ENCODE measurements at regions not wholly inside any gene's neighbourhood (a gene's known extent, or its start where the extent isn't known, plus 50 kb on each side); places are given as distances from the start of the nearest gene placed in this dataset.

DNA sequence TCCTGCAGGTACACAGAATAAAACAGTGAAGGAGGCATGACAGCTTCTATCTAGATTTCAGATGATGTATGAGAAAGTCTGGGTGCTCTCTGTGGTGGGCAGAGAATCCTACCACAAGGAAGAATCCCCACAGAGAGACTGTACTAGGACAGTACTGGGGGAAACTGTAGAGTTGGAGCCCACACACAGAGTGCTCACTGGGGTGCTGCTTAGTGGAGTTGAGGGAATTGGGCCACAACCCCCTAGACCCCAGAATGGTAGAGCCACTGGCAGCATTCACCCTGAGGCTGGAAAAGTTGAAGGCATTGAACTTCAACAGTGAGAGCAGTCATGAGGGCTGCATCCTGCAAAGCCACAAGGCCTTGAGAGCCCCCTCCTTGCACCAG lies 62.2 kb upstream of the TNFRSF21 start:
- Histone ChIP-seq H3K36me3 (ENCODE audit: control insufficient read depth, insufficient read depth, low read length) (no peaks in the 10 kb centered on the region), H3K4me3 (replicated peaks; ENCODE audit: low read depth, low read length) (no peak overlapping the region), H3K27me3 (replicated peaks; ENCODE audit: control insufficient read depth, insufficient read depth, low read length) (no peaks in the 10 kb centered on the region; the same call in 1 of the 2 replicates)
- no peak for DNase-seq (ENCODE audit: extremely low read depth, insufficient read length)
- TF ChIP-seq, protein P1, sequence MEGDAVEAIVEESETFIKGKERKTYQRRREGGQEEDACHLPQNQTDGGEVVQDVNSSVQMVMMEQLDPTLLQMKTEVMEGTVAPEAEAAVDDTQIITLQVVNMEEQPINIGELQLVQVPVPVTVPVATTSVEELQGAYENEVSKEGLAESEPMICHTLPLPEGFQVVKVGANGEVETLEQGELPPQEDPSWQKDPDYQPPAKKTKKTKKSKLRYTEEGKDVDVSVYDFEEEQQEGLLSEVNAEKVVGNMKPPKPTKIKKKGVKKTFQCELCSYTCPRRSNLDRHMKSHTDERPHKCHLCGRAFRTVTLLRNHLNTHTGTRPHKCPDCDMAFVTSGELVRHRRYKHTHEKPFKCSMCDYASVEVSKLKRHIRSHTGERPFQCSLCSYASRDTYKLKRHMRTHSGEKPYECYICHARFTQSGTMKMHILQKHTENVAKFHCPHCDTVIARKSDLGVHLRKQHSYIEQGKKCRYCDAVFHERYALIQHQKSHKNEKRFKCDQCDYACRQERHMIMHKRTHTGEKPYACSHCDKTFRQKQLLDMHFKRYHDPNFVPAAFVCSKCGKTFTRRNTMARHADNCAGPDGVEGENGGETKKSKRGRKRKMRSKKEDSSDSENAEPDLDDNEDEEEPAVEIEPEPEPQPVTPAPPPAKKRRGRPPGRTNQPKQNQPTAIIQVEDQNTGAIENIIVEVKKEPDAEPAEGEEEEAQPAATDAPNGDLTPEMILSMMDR (IDR thresholded peaks at IDR 0.05; ENCODE audit: insufficient read depth, low read length, poor library complexity, severe bottlenecking), result no peak

DNA sequence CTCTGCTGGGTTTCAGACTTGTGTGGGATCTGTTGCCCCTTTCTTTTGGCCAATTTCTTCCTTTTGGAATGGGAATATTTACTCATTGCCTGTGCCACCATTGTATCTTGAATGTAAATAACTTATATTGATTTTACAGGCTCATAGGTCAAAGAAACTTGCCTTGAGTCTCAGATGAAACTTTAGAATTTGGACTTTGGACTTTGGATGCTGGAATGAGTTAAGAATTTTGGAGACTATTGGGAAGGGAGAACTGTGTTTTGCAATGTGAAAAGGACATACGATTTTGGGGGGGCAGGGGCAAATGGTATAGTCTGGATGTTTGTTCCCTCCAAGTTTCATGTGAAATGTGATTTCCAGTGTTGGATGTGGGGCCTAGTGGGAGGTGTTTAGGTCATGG lies 62.6 kb upstream of the TNFRSF21 start:
- TF ChIP-seq, protein P1 (IDR thresholded peaks at IDR 0.05; ENCODE audit: insufficient read depth, low read length, poor library complexity, severe bottlenecking), result no peak
- Histone ChIP-seq H3K36me3 (ENCODE audit: control insufficient read depth, insufficient read depth, low read length) (no peaks in the 10 kb centered on the region), H3K27me3 (replicated peaks; ENCODE audit: control insufficient read depth, insufficient read depth, low read length) (no peaks in the 10 kb centered on the region; the same call in 1 of the 2 replicates), H3K4me3 (replicated peaks; ENCODE audit: low read depth, low read length) (no peak overlapping the region)
- DNase-seq (ENCODE audit: extremely low read depth, insufficient read length), result no peak

- Histone ChIP-seq H3K4me3 (replicated peaks; ENCODE audit: low read depth, low read length) (no peak overlapping the region), H3K27me3 (replicated peaks; ENCODE audit: control insufficient read depth, insufficient read depth, low read length) (no peaks in the 10 kb centered on the region; the same call in 1 of the 2 replicates), H3K36me3 (ENCODE audit: control insufficient read depth, insufficient read depth, low read length) (no peaks in the 10 kb centered on the region)
- no peak for DNase-seq (ENCODE audit: extremely low read depth, insufficient read length)
- TF ChIP-seq, protein P1 (IDR thresholded peaks at IDR 0.05; ENCODE audit: insufficient read depth, low read length, poor library complexity, severe bottlenecking), result no peak
These were observed 65.7 kb upstream of the TNFRSF21 start for GRCh38 chr6:47375426-47375825.

DNA sequence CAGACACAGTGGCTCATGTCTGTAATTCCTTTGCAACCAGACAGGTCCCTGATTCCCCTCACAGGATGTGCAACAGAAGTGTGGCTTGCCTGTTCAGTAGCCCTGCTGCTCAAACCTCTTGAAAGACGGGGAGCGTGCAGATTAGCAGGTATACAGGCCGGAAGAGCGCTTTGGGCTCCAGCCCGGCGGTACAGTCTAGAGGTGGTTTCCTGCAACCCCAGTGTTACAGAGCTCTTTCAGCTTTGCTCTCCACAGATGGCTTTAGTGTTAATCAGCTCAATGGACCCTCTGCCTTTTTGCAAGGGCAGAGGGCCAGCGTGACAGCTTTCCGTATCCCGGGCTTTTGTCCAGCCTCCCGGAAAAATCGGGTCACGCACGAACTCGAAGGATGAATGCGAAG lies 67.2 kb upstream of the TNFRSF21 start:
- TF ChIP-seq, protein P1 (IDR thresholded peaks at IDR 0.05; ENCODE audit: insufficient read depth, low read length, poor library complexity, severe bottlenecking), result no peak
- Histone ChIP-seq H3K4me3 (replicated peaks; ENCODE audit: low read depth, low read length) (no peak overlapping the region), H3K27me3 (replicated peaks; ENCODE audit: control insufficient read depth, insufficient read depth, low read length) (no peaks in the 10 kb centered on the region; the same call in 1 of the 2 replicates), H3K36me3 (ENCODE audit: control insufficient read depth, insufficient read depth, low read length) (no peaks in the 10 kb centered on the region)
- DNase-seq (ENCODE audit: extremely low read depth, insufficient read length), result peak; percentile 25

DNA sequence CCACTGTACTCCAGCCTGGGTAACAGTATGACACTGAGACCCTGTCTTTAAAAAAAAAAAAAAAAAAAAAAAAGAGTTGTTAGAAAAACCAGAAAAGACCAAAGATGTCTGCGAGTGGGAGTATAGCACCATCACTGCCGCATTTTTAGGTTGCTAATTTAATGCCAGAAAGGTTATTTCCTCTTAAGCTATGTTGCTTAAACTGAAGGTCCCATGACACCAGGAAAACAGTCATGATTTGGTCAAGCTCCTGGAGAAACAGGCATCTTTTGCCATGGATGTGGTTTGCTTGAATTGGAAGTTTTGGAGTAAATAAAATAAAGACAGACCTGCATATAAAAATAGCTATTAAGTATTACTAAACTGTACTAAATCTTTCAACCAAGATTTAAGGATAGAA lies 68.3 kb upstream of the TNFRSF21 start:
- TF ChIP-seq, protein P1 (IDR thresholded peaks at IDR 0.05; ENCODE audit: insufficient read depth, low read length, poor library complexity, severe bottlenecking), result no peak
- no peak for DNase-seq (ENCODE audit: extremely low read depth, insufficient read length)
- H3K27me3 ChIP-seq (replicated peaks; ENCODE audit: control insufficient read depth, insufficient read depth, low read length), result no peaks in the 10 kb centered on the region; the same call in 1 of the 2 replicates
- no peaks in the 10 kb centered on the region for H3K36me3 ChIP-seq (ENCODE audit: control insufficient read depth, insufficient read depth, low read length)
- H3K4me3 ChIP-seq (replicated peaks; ENCODE audit: low read depth, low read length), result no peak overlapping the region

DNA sequence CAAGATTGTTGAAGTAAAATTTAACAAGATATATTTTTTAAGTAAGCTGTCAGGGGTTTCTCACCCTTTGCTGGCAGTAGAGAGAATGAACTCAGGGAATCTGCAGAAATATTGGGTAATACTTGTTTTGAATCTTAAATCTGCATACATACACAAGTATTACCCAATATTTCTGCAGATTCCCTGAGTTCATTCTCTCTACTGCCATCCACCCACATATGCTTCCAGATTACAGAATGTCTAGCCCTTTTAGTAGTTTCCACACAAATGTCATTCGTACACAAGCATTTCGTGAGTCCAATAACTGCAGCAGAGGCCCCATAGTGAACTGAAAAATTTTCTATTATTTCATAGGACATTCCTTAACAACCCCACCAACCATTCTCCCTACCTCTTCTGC lies 69.6 kb upstream of the TNFRSF21 start:
- TF ChIP-seq, protein P1 (IDR thresholded peaks at IDR 0.05; ENCODE audit: insufficient read depth, low read length, poor library complexity, severe bottlenecking), result no peak
- H3K4me3 ChIP-seq (replicated peaks; ENCODE audit: low read depth, low read length), result no peak overlapping the region
- no peak for DNase-seq (ENCODE audit: extremely low read depth, insufficient read length)

More for the DNA sequence above, 69.6 kb upstream of the TNFRSF21 start:
- Histone ChIP-seq H3K36me3 (ENCODE audit: control insufficient read depth, insufficient read depth, low read length) (no peaks in the 10 kb centered on the region), H3K27me3 (replicated peaks; ENCODE audit: control insufficient read depth, insufficient read depth, low read length) (no peaks in the 10 kb centered on the region; the same call in 1 of the 2 replicates)

All from GM06990 (cell line).